IMR-90 (cell line): ENCODE measurements at regions not wholly inside any gene's neighbourhood (a gene's known extent, or its start where the extent isn't known, plus 50 kb on each side); places are given as distances from the start of the nearest gene placed in this dataset.

ENCODE experiments used
- ATAC-seq: fragments of 200-7000 bp; cut with Tn5 transposase; 2 replicates; pipeline ENCODE4 v1.9.1; 2020; ENCODE audit warnings: low read depth, mild to moderate bottlenecking, moderate library complexity
- BruUV-seq: library from RNA; stranded (reverse); fragments of 400-500 nt; replicated peaks from 2 replicates; lab custom pipeline; 2021; lab: Mats Ljungman, UMichigan
- CTCF ChIA-PET: fragments of 300-600 bp; formaldehyde crosslinking; extraction: SDS; loops from one replicate; lab custom pipeline; 2021; ENCODE audit warnings: antibody characterized with exemption; lab: Yijun Ruan, JAX
- POLR2A ChIA-PET: fragments of 300-600 bp; sonication (Branson Sonifier 250); formaldehyde crosslinking; loops from one replicate; lab custom pipeline; 2022; ENCODE audit warnings: antibody characterized with exemption; ENCODE audit not compliant: unreplicated experiment; lab: Charles Lee
- DNase-seq: peaks from one replicate; pipeline ENCODE4 v3.0.0; 2013
- H2AFZ ChIP-seq: replicated peaks from 2 replicates; pipeline ENCODE3; 2013; ENCODE audit warnings: low read length, mild to moderate bottlenecking; ENCODE audit not compliant: poor library complexity
- H2AK5ac ChIP-seq: 2 replicates; pipeline ENCODE4 v1.6.1; 2013; ENCODE audit warnings: low read depth, low read length, inconsistent platforms
- H2AK9ac ChIP-seq: replicated peaks from 2 replicates; pipeline ENCODE3; 2013; ENCODE audit warnings: mild to moderate bottlenecking, low read depth, low read length, moderate library complexity; ENCODE audit not compliant: poor library complexity
- H2BK120ac ChIP-seq: 2 replicates; pipeline ENCODE4 v1.6.1; 2013; ENCODE audit warnings: low read depth, low read length, inconsistent platforms
- H2BK15ac ChIP-seq: 3 replicates; pipeline ENCODE4 v1.6.1; 2013; ENCODE audit warnings: low read depth, low read length, inconsistent platforms
- H2BK20ac ChIP-seq: 2 replicates; pipeline ENCODE4 v1.6.1; 2013; ENCODE audit warnings: low read depth, mild to moderate bottlenecking, inconsistent platforms, low read length, moderate library complexity
- H2BK5ac ChIP-seq: 2 replicates; pipeline ENCODE4 v1.6.1; 2013; ENCODE audit warnings: mild to moderate bottlenecking, low read depth, low read length, inconsistent platforms; ENCODE audit not compliant: poor library complexity, severe bottlenecking
- H3K14ac ChIP-seq: replicated peaks from 2 replicates; pipeline ENCODE4 v1.6.1; 2013; ENCODE audit warnings: low read depth, low read length, inconsistent platforms
- H3K18ac ChIP-seq: 2 replicates; pipeline ENCODE4 v1.6.1; 2013; ENCODE audit warnings: low read depth, low read length, control low read depth
- H3K23ac ChIP-seq: 2 replicates; pipeline ENCODE4 v1.6.1; 2013; ENCODE audit warnings: low read depth, low read length, inconsistent platforms
- H3K27ac ChIP-seq: 2 replicates; pipeline ENCODE4 v1.5.1; 2013; ENCODE audit warnings: mild to moderate bottlenecking, control low read depth, low read length; ENCODE audit not compliant: insufficient read depth
- H3K27me3 ChIP-seq: 2 replicates; pipeline ENCODE4 v1.6.1; 2013; ENCODE audit warnings: low read length; ENCODE audit not compliant: control insufficient read depth, insufficient read depth
- H3K36me3 ChIP-seq: 2 replicates; pipeline ENCODE4 v1.6.1; 2013; ENCODE audit warnings: low read length, mixed read lengths; ENCODE audit not compliant: control insufficient read depth, insufficient read depth
- H3K4ac ChIP-seq: 2 replicates; pipeline ENCODE4 v1.6.1; 2013; ENCODE audit warnings: low read depth, low read length, inconsistent platforms
- H3K4me1 ChIP-seq: 2 replicates; pipeline ENCODE4 v1.6.1; 2013; ENCODE audit warnings: low read length, mixed read lengths; ENCODE audit not compliant: control insufficient read depth, insufficient read depth
- H3K4me2 ChIP-seq: 2 replicates; pipeline ENCODE4 v1.6.1; 2013; ENCODE audit warnings: low read depth, mild to moderate bottlenecking, control low read depth, low read length, moderate library complexity
- H3K4me3 ChIP-seq: 2 replicates; pipeline ENCODE4 v1.5.1; 2013; ENCODE audit warnings: low read depth, mild to moderate bottlenecking, control low read depth, low read length, moderate library complexity; ENCODE audit not compliant: insufficient read depth
- H3K56ac ChIP-seq: 2 replicates; pipeline ENCODE4 v1.6.1; 2013; ENCODE audit warnings: low read length, inconsistent platforms; ENCODE audit not compliant: insufficient read depth; ENCODE audit errors: extremely low read depth
- H3K79me1 ChIP-seq, 2 experiments: 2 replicates each; pipeline ENCODE4 v1.6.1; 2013; ENCODE audit warnings: low read length in 2 of 2, inconsistent platforms in 1 of 2, low read depth in 1 of 2
- H3K9ac ChIP-seq: 2 replicates; pipeline ENCODE4 v1.6.1; 2013; ENCODE audit warnings: low read depth, low read length, control low read depth
- H3K9me1 ChIP-seq: 2 replicates; pipeline ENCODE4 v1.6.1; 2013; ENCODE audit warnings: low read length, inconsistent platforms; ENCODE audit not compliant: insufficient read depth
- H3K9me3 ChIP-seq: 2 replicates; pipeline ENCODE4 v1.6.1; 2013; ENCODE audit warnings: low read length; ENCODE audit not compliant: control insufficient read depth, insufficient read depth
- H4K20me1 ChIP-seq: 2 replicates; pipeline ENCODE4 v1.6.1; 2013; ENCODE audit warnings: low read length, inconsistent platforms; ENCODE audit not compliant: insufficient read depth
- H4K5ac ChIP-seq: 2 replicates; pipeline ENCODE4 v1.6.1; 2013; ENCODE audit warnings: mild to moderate bottlenecking, low read depth, low read length, control low read depth
- H4K8ac ChIP-seq, 2 experiments: 2 replicates each; pipeline ENCODE4 v1.6.1; 2013; ENCODE audit warnings: low read depth in 2 of 2, low read length in 2 of 2, control low read depth in 1 of 2, inconsistent platforms in 1 of 2
- H4K91ac ChIP-seq: 2 replicates; pipeline ENCODE4 v1.6.1; 2013; ENCODE audit warnings: low read depth, low read length, inconsistent platforms; ENCODE audit not compliant: insufficient read depth
- BHLHE40 ChIP-seq: fragments of 150-350 bp; IDR thresholded peaks from 2 replicates; pipeline ENCODE4 v1.6.1; 2016; ENCODE audit warnings: mild to moderate bottlenecking, low read depth, low read length
- CEBPB ChIP-seq: IDR thresholded peaks from 2 replicates; pipeline ENCODE4 v1.6.1; 2012; ENCODE audit warnings: low read depth, low read length, improper control_type of control experiment
- CHD1 ChIP-seq: IDR thresholded peaks from 2 replicates; pipeline ENCODE4 v1.6.1; 2012; ENCODE audit warnings: low read depth, low read length, improper control_type of control experiment
- CTCF ChIP-seq: conservative IDR thresholded peaks from 2 replicates; pipeline ENCODE4 v1.5.1; 2012; ENCODE audit warnings: mild to moderate bottlenecking, low read depth, low read length, improper control_type of control experiment
- ELK1 ChIP-seq: fragments of 150-350 bp; IDR thresholded peaks from 2 replicates; pipeline ENCODE4 v1.6.1; 2016; ENCODE audit warnings: low read depth, mild to moderate bottlenecking, low read length, moderate library complexity, borderline replicate concordance
- FOS ChIP-seq: fragments of 150-350 bp; IDR thresholded peaks from 2 replicates; pipeline ENCODE4 v1.6.1; 2016; ENCODE audit warnings: low read depth, low read length
- MAFK ChIP-seq: IDR thresholded peaks from 2 replicates; pipeline ENCODE4 v1.6.1; 2012; ENCODE audit warnings: low read depth, low read length, improper control_type of control experiment
- MAZ ChIP-seq: IDR thresholded peaks from 2 replicates; pipeline ENCODE4 v1.6.1; 2012; ENCODE audit warnings: low read depth, mild to moderate bottlenecking, low read length, improper control_type of control experiment, moderate library complexity, borderline replicate concordance
- MXI1 ChIP-seq: IDR thresholded peaks from 2 replicates; pipeline ENCODE4 v1.6.1; 2012; ENCODE audit warnings: low read depth, mild to moderate bottlenecking, low read length, moderate library complexity, borderline replicate concordance
- NFE2L2 ChIP-seq: fragments of 150-350 bp; IDR thresholded peaks from 2 replicates; pipeline ENCODE4 v1.6.1; 2016; ENCODE audit warnings: low read depth, mild to moderate bottlenecking, low read length
- POLR2A ChIP-seq: IDR thresholded peaks from 2 replicates; pipeline ENCODE4 v1.6.1; 2012; ENCODE audit warnings: mild to moderate bottlenecking, low read depth, low read length
- RAD21 ChIP-seq: IDR thresholded peaks from 2 replicates; pipeline ENCODE4 v1.6.1; 2012; ENCODE audit warnings: low read length, improper control_type of control experiment
- RCOR1 ChIP-seq: IDR thresholded peaks from 2 replicates; pipeline ENCODE4 v1.6.1; 2012; ENCODE audit warnings: mild to moderate bottlenecking, low read length, improper control_type of control experiment; ENCODE audit not compliant: insufficient replicate concordance
- RFX5 ChIP-seq: IDR thresholded peaks from 2 replicates; pipeline ENCODE4 v1.8.0; 2012; ENCODE audit warnings: low read depth, mild to moderate bottlenecking, low read length, moderate library complexity
- SMC3 ChIP-seq: fragments of 150-350 bp; IDR thresholded peaks from 2 replicates; pipeline ENCODE4 v1.6.1; 2016; ENCODE audit warnings: low read depth, mild to moderate bottlenecking, antibody characterized with exemption, low read length, moderate library complexity
- USF2 ChIP-seq: fragments of 150-350 bp; IDR thresholded peaks from 2 replicates; pipeline ENCODE4 v1.6.1; 2017; ENCODE audit warnings: mild to moderate bottlenecking, antibody characterized with exemption, low read length, low read depth
- WGBS, 2 experiments: methylation state at CpG; one replicate each; pipeline versions ENCODE4 v1.1.5 to v1.1.7; 2013; ENCODE audit warnings: missing lambda C conversion rate in 2 of 2; ENCODE audit not compliant: insufficient read length in 1 of 2; ENCODE audit errors: extremely low coverage in 2 of 2; 5-methylcytosine and 5-hydroxymethylcytosine counted together
- dilution Hi-C: fragments of 300-500 bp; cut with HindIII; formaldehyde crosslinking; loops from one replicate; pipeline ENCODE4 v1.14.3; 2018; ENCODE audit warnings: low sequenced_read_pairs; ENCODE audit not compliant: unreplicated experiment
- in situ Hi-C: fragments of 300-500 bp; cut with MboI; formaldehyde crosslinking; loops from 3 replicates; pipeline ENCODE4 v1.14.3; 2019; ENCODE audit warnings: low sequenced_read_pairs, inconsistent platforms, mixed read lengths
- intact Hi-C: fragments of 100-400 bp; cut with micrococcal nuclease; formaldehyde crosslinking; loops from 2 replicates; pipeline ENCODE4 v1.10.0; 2022

GRCh38 chr16:77555126-77555525 is 120.3 kb upstream of the ADAMTS18 start:
- no peaks in the 10 kb centered on the region for H3K9me3 ChIP-seq
- H3K4me3 ChIP-seq: no peak overlapping the region
- no peaks in the 10 kb centered on the region for H3K36me3 ChIP-seq
- H2BK15ac ChIP-seq: no peak overlapping the region
- H2BK20ac ChIP-seq: no peak overlapping the region
- H3K4me1 ChIP-seq: no peaks in the 10 kb centered on the region
- H2AK5ac ChIP-seq: no peak overlapping the region
- BruUV-seq: no TSS peak
- no peak overlapping the region for H4K91ac ChIP-seq
- dilution Hi-C loops (no loop called here), intact Hi-C loops (no loop called here), in situ Hi-C loops (no loop called here)
- no peak overlapping the region for H3K27ac ChIP-seq
- H3K14ac ChIP-seq: no peak overlapping the region
- TF ChIP-seq SMC3: no peak
- TF ChIP-seq MXI1: no peak
- no peak for TF ChIP-seq CHD1
- no peak for TF ChIP-seq CTCF
- no peak for TF ChIP-seq RCOR1
- TF ChIP-seq BHLHE40: no peak
- TF ChIP-seq MAFK: no peak
- no peak for TF ChIP-seq RAD21
- TF ChIP-seq CEBPB: no peak
- TF ChIP-seq MAZ: no peak
- no peak for TF ChIP-seq NFE2L2
- TF ChIP-seq FOS: no peak
- no peak for TF ChIP-seq POLR2A
- TF ChIP-seq RFX5: no peak
- no peak for TF ChIP-seq USF2
- no peak for TF ChIP-seq ELK1
- WGBS, 2 experiments: no CpG with 5 or more reads among the region's 1 CpG
- no peak overlapping the region for H2AK9ac ChIP-seq
- H3K79me1 ChIP-seq: no peaks in the 10 kb centered on the region
- ATAC-seq: no peak
- H3K27me3 ChIP-seq: no peaks in the 10 kb centered on the region
- H2BK120ac ChIP-seq: no peak overlapping the region
- H3K4ac ChIP-seq: no peak overlapping the region
- H3K4me2 ChIP-seq: no peak overlapping the region
- DNase-seq: no peak
- no peak overlapping the region for H2AFZ ChIP-seq
- H4K5ac ChIP-seq: no peak overlapping the region
- H3K9me1 ChIP-seq: no peaks in the 10 kb centered on the region
- POLR2A ChIA-PET: no interaction called here
- CTCF ChIA-PET: no interaction called here
- H3K9ac ChIP-seq: no peak overlapping the region
- no peak overlapping the region for H3K56ac ChIP-seq
- H4K8ac ChIP-seq: no peak overlapping the region
- no peaks in the 10 kb centered on the region for H4K20me1 ChIP-seq
- no peak overlapping the region for H3K18ac ChIP-seq
- no peak overlapping the region for H3K23ac ChIP-seq
- no peak overlapping the region for H2BK5ac ChIP-seq
